ENCODE measurements at regions not wholly inside any gene's neighbourhood (a gene's known extent, or its start where the extent isn't known, plus 50 kb on each side); places are given as distances from the start of the nearest gene placed in this dataset.

GRCh38 chr2:146665800-146666199 is 1179.0 kb upstream of the ACVR2A start:
- no peak for DNase-seq (ENCODE audit: extremely low read depth, low read depth, low spot score)

DNA sequence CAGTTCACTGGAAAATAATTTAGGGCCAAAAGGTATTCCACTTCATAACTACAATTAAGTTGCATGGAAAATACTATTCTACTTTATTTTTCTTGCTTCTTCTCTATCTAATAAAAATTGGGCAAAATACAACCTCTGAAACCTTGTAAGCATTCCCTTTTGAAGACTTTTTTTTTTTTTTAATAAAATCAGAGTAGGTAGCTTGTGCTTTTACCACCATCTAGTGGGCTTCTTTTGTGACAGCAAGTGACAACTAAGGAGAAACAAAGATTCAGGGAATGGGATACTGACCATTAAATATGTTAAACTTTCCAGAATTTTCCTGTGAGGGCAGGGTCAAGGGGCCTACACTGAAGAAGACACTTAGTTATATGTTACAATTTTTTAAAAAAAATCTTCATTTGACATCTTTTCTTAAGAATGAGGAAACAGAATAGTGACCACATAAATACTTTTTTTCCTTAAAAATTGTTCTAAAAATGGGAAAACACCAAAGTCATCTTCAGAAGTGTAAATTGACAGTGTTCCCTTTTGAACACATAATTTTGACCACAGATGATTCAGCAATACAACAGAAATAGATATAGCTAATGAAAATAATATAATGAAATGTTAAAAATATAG is 1183.2 kb upstream of the ACVR2A start:
- no peak for DNase-seq (ENCODE audit: extremely low read depth, low read depth, low spot score)

DNA sequence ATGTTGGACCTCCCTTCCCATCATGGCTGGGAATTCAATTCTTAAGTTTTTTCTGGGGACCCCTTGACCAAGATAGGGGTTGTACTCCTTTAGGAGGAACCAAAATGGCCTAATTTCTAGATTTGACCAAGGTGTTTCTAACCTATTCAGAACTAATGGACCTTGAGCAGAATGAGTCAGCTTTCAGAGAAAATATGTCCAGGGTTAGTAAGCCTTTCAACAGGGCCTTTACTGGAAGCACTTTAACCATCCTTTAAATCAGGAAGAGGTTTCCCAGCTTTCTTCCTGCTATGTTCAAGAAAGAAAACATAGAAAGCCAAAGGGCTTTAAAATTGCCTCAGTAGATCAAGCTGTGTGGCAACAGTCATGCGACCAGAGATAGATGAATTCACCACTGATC is 1184.9 kb upstream of the ACVR2A start:
- no peak for DNase-seq (ENCODE audit: extremely low read depth, low read depth, low spot score)

DNA sequence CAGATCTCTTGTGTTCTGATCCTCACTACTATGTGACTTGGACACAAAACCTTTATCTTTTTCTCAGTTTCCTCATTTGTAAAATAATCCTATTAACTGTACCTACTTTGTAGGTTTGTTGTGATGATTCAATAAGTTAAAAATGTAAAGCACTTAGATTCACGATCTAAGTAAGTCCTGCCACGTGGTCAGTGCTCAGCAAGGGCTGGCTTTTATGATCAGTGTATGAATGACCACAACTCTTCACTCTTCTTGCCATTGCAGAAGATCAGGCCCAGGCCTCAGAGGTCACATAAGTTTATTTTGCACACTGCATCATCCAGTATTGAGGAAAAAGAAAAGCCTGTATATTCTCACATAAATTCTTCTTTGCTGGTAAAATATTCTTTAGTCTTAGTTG is 1192.5 kb upstream of the ACVR2A start:
- no peak for DNase-seq (ENCODE audit: extremely low read depth, low read depth, low spot score)

GRCh38 chr2:146651361-146651760 is 1193.5 kb upstream of the ACVR2A start:
- DNase-seq (ENCODE audit: extremely low read depth, low read depth, low spot score), result no peak

- DNase-seq (ENCODE audit: extremely low read depth, low read depth, low spot score), result no peak
Observed at GRCh38 chr2:146642066-146642465, 1202.8 kb upstream of the ACVR2A start.

DNA sequence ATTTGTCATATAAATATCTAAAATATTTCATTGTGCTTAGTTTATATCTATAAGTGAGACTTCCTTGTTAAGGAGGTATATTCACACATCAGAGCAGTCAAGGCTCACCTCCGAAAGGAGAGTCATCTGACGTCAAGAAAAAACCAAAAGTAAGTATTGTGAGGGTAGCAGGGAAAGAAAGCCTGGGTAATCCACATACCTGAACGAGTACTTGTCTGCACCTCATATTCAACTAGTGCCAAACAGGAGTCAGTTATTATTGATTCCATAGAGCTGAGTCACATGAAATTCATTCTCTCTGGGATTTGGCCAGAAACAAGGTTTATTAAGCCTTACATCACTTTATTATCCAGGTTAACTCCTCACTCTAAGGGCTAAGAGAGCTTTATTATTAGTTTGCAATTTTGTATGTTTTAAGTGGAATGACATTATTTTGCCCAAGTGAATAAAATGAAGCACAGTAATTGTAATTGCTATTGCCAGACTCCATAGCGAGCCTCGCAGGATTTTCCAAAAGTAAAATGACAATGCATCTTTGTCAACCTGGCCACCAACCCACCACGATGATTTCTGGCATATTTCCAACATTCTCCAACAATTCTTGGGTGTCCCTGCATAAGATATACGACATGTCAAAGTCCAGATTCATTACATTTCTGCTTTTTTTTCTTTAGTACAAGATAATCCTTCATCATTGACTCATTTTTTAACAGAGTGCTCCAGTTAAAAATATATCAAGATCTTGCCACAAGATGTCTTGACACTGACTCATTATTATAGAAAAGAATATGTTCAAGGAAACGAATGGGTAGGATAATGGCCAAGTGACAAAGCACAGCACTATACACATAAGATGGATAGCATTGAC is 1210.4 kb upstream of the ACVR2A start:
- DNase-seq (ENCODE audit: extremely low read depth, low read depth, low spot score), result no peak

- no peak for DNase-seq (ENCODE audit: extremely low read depth, low read depth, low spot score)
Observed at GRCh38 chr2:146633159-146633558, 1211.7 kb upstream of the ACVR2A start.

GRCh38 chr2:146632707-146633106 is 1212.1 kb upstream of the ACVR2A start:
- DNase-seq (ENCODE audit: extremely low read depth, low read depth, low spot score), result no peak

- DNase-seq (ENCODE audit: extremely low read depth, low read depth, low spot score), result no peak
Observed at GRCh38 chr2:146624430-146625160, 1220.2 kb upstream of the ACVR2A start.

GRCh38 chr2:146623771-146624170 is 1221.1 kb upstream of the ACVR2A start:
- no peak for DNase-seq (ENCODE audit: extremely low read depth, low read depth, low spot score)

DNA sequence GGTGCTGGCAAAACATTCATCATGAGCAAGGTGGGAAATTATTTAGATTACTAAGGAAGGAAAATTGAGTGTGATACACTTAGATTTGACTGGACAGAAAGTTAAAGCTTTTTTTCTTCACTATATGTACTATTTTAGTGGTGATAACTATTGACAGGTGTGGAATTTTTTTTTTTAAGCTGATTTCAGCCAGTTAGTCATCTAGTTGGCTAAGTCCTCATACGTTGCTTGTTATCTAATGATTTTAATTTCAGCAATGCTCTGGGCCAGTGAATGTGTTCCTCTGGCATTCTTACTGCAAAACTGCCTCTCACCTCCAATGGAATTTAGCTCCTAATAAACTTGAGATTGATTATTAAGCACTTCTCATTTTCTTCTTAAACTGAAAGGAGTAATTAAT is 1223.2 kb upstream of the ACVR2A start:
- no peak for DNase-seq (ENCODE audit: extremely low read depth, low read depth, low spot score)

- DNase-seq (ENCODE audit: extremely low read depth, low read depth, low spot score), result no peak
Observed at GRCh38 chr2:146615778-146616177, 1229.1 kb upstream of the ACVR2A start.

GRCh38 chr2:146608490-146608889 is 1236.3 kb upstream of the ACVR2A start:
- DNase-seq (ENCODE audit: extremely low read depth, low read depth, low spot score), result no peak

GRCh38 chr2:146604521-146604920 is 1240.3 kb upstream of the ACVR2A start:
- no peak for DNase-seq (ENCODE audit: extremely low read depth, low read depth, low spot score)

DNA sequence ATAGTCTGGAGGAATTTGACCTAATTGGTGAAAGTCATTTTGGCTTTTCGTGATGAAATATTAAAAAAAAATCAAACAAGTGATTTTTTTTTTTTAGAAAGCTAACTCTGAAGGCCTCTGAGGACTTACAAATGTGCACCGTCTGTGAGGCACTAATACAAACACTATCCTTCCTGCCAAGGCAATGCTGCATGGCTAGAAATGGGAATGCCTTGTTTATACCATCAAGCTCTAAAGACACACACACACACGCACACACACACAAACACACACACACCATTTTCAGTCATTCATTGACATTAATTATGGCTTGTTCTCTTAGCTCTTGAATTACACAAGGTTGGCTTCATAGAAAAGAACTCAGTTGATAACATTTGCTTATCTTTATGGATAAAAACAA is 1242.0 kb upstream of the ACVR2A start:
- DNase-seq (ENCODE audit: extremely low read depth, low read depth, low spot score), result no peak

GRCh38 chr2:146602383-146602782 is 1242.4 kb upstream of the ACVR2A start:
- no peak for DNase-seq (ENCODE audit: extremely low read depth, low read depth, low spot score)

GRCh38 chr2:146598791-146599190 is 1246.0 kb upstream of the ACVR2A start:
- no peak for DNase-seq (ENCODE audit: extremely low read depth, low read depth, low spot score)

DNA sequence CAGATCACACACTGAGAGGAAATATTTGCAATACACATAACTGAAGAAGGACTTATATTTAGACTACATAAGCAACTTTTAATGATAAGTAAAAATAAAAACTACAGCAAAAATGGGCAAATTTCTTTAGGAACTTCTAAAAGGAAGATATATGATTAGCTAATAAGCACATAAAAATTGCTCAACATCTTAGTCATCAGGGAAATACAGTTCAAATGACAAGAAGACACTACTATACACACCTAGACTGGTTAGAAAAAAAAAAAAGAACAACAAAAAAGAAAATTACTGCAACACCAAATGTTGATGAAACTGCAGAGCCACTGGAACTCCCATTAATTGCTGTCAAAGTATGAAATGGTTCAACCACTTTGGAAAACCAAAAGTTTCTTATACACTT is 1247.5 kb upstream of the ACVR2A start:
- no peak for DNase-seq (ENCODE audit: extremely low read depth, low read depth, low spot score)

DNA sequence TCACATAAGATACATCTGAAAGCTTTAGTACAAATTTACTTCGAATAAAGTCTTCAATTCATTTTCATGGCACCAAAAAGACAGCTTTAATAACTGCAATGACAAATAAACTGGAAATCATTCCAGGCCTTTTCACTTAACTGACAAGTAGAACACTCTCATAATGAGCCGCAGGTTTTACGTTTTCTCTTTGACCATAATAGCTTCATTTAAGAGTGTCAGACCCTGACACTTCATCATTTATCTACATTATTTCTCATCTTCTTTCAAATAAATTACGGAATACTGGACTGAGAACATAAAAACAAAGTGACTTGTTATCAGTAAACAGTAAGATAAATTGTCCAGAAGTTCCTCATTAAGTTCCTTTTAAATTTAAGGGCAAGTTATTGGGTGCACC is 1252.9 kb upstream of the ACVR2A start:
- no peak for DNase-seq (ENCODE audit: extremely low read depth, low read depth, low spot score)

GRCh38 chr2:146587291-146587713 is 1257.5 kb upstream of the ACVR2A start:
- no peak for DNase-seq (ENCODE audit: extremely low read depth, low read depth, low spot score)

- DNase-seq (ENCODE audit: extremely low read depth, low read depth, low spot score), result no peak
Observed at GRCh38 chr2:146584316-146584715, 1260.5 kb upstream of the ACVR2A start.

Data from glomerular endothelial cell (primary cell).